GM19238 (cell line): ENCODE measurements at regions not wholly inside any gene's neighbourhood (a gene's known extent, or its start where the extent isn't known, plus 50 kb on each side); places are given as distances from the start of the nearest gene placed in this dataset.

Experiments
- DNase-seq: peaks from one replicate; pipeline ENCODE4 v3.0.0; 2011; ENCODE audit warnings: low spot score; ENCODE audit not compliant: insufficient read length

GRCh38 chr9:105143136-105143430 lies 101.4 kb upstream of the SLC44A1 start:
- no peak for DNase-seq

- DNase-seq: no peak
Measured at GRCh38 chr9:105144076-105144475, 100.4 kb upstream of the SLC44A1 start.

- no peak for DNase-seq
Measured at GRCh38 chr9:105144841-105145240, 99.6 kb upstream of the SLC44A1 start.

GRCh38 chr9:105146677-105147076 lies 97.8 kb upstream of the SLC44A1 start:
- DNase-seq: no peak

GRCh38 chr9:105147110-105147871 lies 97.2 kb upstream of the SLC44A1 start:
- DNase-seq: no peak

GRCh38 chr9:105148328-105149006 lies 96.0 kb upstream of the SLC44A1 start:
- no peak for DNase-seq

- DNase-seq: no peak
Measured at GRCh38 chr9:105150991-105151685, 93.3 kb upstream of the SLC44A1 start.

GRCh38 chr9:105151686-105151995 lies 92.8 kb upstream of the SLC44A1 start:
- DNase-seq: no peak

- no peak for DNase-seq
Measured at GRCh38 chr9:105154723-105155191, 89.7 kb upstream of the SLC44A1 start.

- peak; percentile 30 for DNase-seq
Measured at GRCh38 chr9:105157171-105157583, 87.3 kb upstream of the SLC44A1 start.

GRCh38 chr9:105158020-105158419 lies 86.4 kb upstream of the SLC44A1 start:
- DNase-seq: no peak

- DNase-seq: no peak
Measured at GRCh38 chr9:105158898-105159297, 85.6 kb upstream of the SLC44A1 start.

- no peak for DNase-seq
Measured at GRCh38 chr9:105168870-105169319, 75.6 kb upstream of the SLC44A1 start.

- DNase-seq: no peak
Measured at GRCh38 chr9:105171076-105171475, 73.4 kb upstream of the SLC44A1 start.

GRCh38 chr9:105171589-105171988 lies 72.9 kb upstream of the SLC44A1 start:
- no peak for DNase-seq

- no peak for DNase-seq
Measured at GRCh38 chr9:105172436-105172835, 72.0 kb upstream of the SLC44A1 start.

GRCh38 chr9:105173306-105173705 lies 71.1 kb upstream of the SLC44A1 start:
- DNase-seq: no peak

GRCh38 chr9:105173826-105174225 lies 70.6 kb upstream of the SLC44A1 start:
- DNase-seq: no peak

- no peak for DNase-seq
Measured at GRCh38 chr9:105176194-105176593, 68.3 kb upstream of the SLC44A1 start.

GRCh38 chr9:105178076-105178475 lies 66.4 kb upstream of the SLC44A1 start:
- no peak for DNase-seq

- no peak for DNase-seq
Measured at GRCh38 chr9:105187781-105188180, 56.7 kb upstream of the SLC44A1 start.

GRCh38 chr9:105188746-105189145 lies 55.7 kb upstream of the SLC44A1 start:
- no peak for DNase-seq
